ENCODE measurements at regions not wholly inside any gene's neighbourhood (a gene's known extent, or its start where the extent isn't known, plus 50 kb on each side); places are given as distances from the start of the nearest gene placed in this dataset.
A peak's percentile ranks its signal among the peaks of the same experiment; 100 is the strongest.

GRCh38 chr14:31968956-31969698, 108.0 kb upstream of the ARHGAP5 start:
- H3K27ac ChIP-seq, result peak overlapping the region in 1 of 2 donors; percentile 5
- H3K36me3 ChIP-seq (ENCODE audit: low read depth, missing control alignments), result no peaks in the 10 kb centered on the region
- intact Hi-C loops (cut with DNase I; ENCODE audit: low total_unique reads), result no loop called here
- no peak overlapping the region for H3K4me3 ChIP-seq
- no peak for DNase-seq
- no peaks in the 10 kb centered on the region for H3K27me3 ChIP-seq
- peaks cover 48% of the 10 kb centered on the region for H3K4me1 ChIP-seq
- H3K9me3 ChIP-seq, result no peaks in the 10 kb centered on the region
- 51 to 60% methylated on average over 5 of the region's 5 CpGs for WGBS, 2 donors
- TF ChIP-seq CTCF (IDR thresholded peaks at IDR 0.05) (peak in 2 of 3 experiments; percentile 9 to 11), POLR2A (IDR thresholded peaks at IDR 0.05) (no peak)

- WGBS, 2 donors, result 74 to 76% methylated on average over 2 of the region's 2 CpGs
These were observed 107.3 kb upstream of the ARHGAP5 start for GRCh38 chr14:31969699-31970240.

GRCh38 chr14:31970744-31971143, 106.4 kb upstream of the ARHGAP5 start:
- Histone ChIP-seq H3K4me1 (peaks cover 36% of the 10 kb centered on the region), H3K9me3 (no peaks in the 10 kb centered on the region), H3K36me3 (ENCODE audit: low read depth, missing control alignments) (no peaks in the 10 kb centered on the region), H3K27me3 (no peaks in the 10 kb centered on the region), H3K4me3 (no peak overlapping the region), H3K27ac (no peak overlapping the region)
- intact Hi-C loops (cut with DNase I; ENCODE audit: low total_unique reads), result no loop called here
- DNase-seq, result no peak
- 81 to 96% methylated on average over 1 of the region's 1 CpG for WGBS, 2 donors
- no peak for TF ChIP-seq POLR2A (IDR thresholded peaks at IDR 0.05)
- no peak for TF ChIP-seq CTCF (IDR thresholded peaks at IDR 0.05)

More at GRCh38 chr14:31969699-31970240, 107.3 kb upstream of the ARHGAP5 start:
- Histone ChIP-seq H3K9me3 (no peaks in the 10 kb centered on the region), H3K4me3 (no peak overlapping the region), H3K27me3 (no peaks in the 10 kb centered on the region), H3K27ac (no peak overlapping the region), H3K4me1 (peaks cover 45% of the 10 kb centered on the region), H3K36me3 (ENCODE audit: low read depth, missing control alignments) (no peaks in the 10 kb centered on the region)
- DNase-seq, result no peak
- TF ChIP-seq POLR2A (IDR thresholded peaks at IDR 0.05), result no peak
- no peak for TF ChIP-seq CTCF (IDR thresholded peaks at IDR 0.05)
- intact Hi-C loops (cut with DNase I; ENCODE audit: low total_unique reads), result no loop called here

- H3K9me3 ChIP-seq, result no peaks in the 10 kb centered on the region
- no peak for TF ChIP-seq POLR2A (IDR thresholded peaks at IDR 0.05)
- TF ChIP-seq CTCF (IDR thresholded peaks at IDR 0.05), result no peak
- WGBS, 2 donors, result 90 to 97% methylated on average over 4 of the region's 4 CpGs
- H3K27me3 ChIP-seq, result no peaks in the 10 kb centered on the region
- intact Hi-C loops (cut with DNase I; ENCODE audit: low total_unique reads), result no loop called here
- H3K36me3 ChIP-seq (ENCODE audit: low read depth, missing control alignments), result no peaks in the 10 kb centered on the region
- peaks cover 28% of the 10 kb centered on the region for H3K4me1 ChIP-seq
- H3K4me3 ChIP-seq, result no peak overlapping the region
- no peak overlapping the region for H3K27ac ChIP-seq
- DNase-seq, result no peak
These were observed 105.5 kb upstream of the ARHGAP5 start for GRCh38 chr14:31971612-31972011.
